SK-N-SH (cell line): ENCODE measurements at regions not wholly inside any gene's neighbourhood (a gene's known extent, or its start where the extent isn't known, plus 50 kb on each side); places are given as distances from the start of the nearest gene placed in this dataset.

Experiments used
- CTCF ChIA-PET: fragments of 300-600, 350-600 bp; formaldehyde crosslinking; extraction: SDS; loops from one replicate; lab custom pipeline; 2021; lab: Yijun Ruan, JAX
- POLR2A ChIA-PET: fragments of 350-600 bp; sonication (Branson Sonifier 250); formaldehyde crosslinking; extraction: SDS; loops from one replicate; lab custom pipeline; 2020; ENCODE audit warnings: antibody characterized with exemption, inconsistent platforms; lab: Yijun Ruan, JAX
- DNase-seq: peaks from one replicate; pipeline ENCODE4 v3.0.0; 2012
- H2AFZ ChIP-seq: fragments of 200-600 bp; sonication (generic); 2 replicates; pipeline ENCODE4 v1.8.1; 2016; ENCODE audit warnings: antibody characterized with exemption, mild to moderate bottlenecking, low read depth
- H3F3A ChIP-seq: fragments of 200-600 bp; sonication (generic); replicated peaks from 2 replicates; pipeline ENCODE3; 2016; ENCODE audit warnings: antibody characterized with exemption, mild to moderate bottlenecking; ENCODE audit not compliant: insufficient read depth
- H3K27ac ChIP-seq, 2 experiments: fragments of 200-500 bp in 1 of 2; fragments of 200-600 bp in 1 of 2; sonication (Bioruptor generic) in 1 of 2; sonication (generic), shearing (Covaris generic) in 1 of 2; 2 replicates each; pipeline versions ENCODE4 v1.5.1 to v1.6.1; 2014 to 2016; ENCODE audit warnings: low read depth in 2 of 2, inconsistent platforms in 1 of 2, low read length in 1 of 2, mild to moderate bottlenecking in 1 of 2, mixed read lengths in 1 of 2
- H3K27me3 ChIP-seq: fragments of 200-600 bp; sonication (generic), shearing (Covaris generic); 2 replicates; pipeline ENCODE4 v1.6.1; 2016; ENCODE audit warnings: mixed run types; ENCODE audit not compliant: insufficient read depth
- H3K36me3 ChIP-seq, 2 experiments: fragments of 200-500 bp in 1 of 2; fragments of 200-600 bp in 1 of 2; sonication (Bioruptor generic) in 1 of 2; sonication (generic) in 1 of 2; replicated peaks in 1 of 2; 2 replicates each; pipeline versions ENCODE3 to v1.5.1; 2014 to 2016; ENCODE audit warnings: low read length in 1 of 2, mild to moderate bottlenecking in 1 of 2; ENCODE audit not compliant: insufficient read depth in 2 of 2, control insufficient read depth in 1 of 2
- H3K4me1 ChIP-seq, 2 experiments: fragments of 200-500 bp in 1 of 2; fragments of 200-600 bp in 1 of 2; sonication (Bioruptor generic) in 1 of 2; sonication (generic), shearing (Covaris generic) in 1 of 2; 2 replicates each; pipeline versions ENCODE4 v1.5.1 to v1.6.1; 2014 to 2016; ENCODE audit warnings: low read depth in 1 of 2, low read length in 1 of 2, mixed run types in 1 of 2; ENCODE audit not compliant: insufficient read depth in 2 of 2, control insufficient read depth in 1 of 2
- H3K4me2 ChIP-seq: fragments of 200-600 bp; sonication (generic), shearing (Covaris generic); 2 replicates; pipeline ENCODE4 v1.6.1; 2017; ENCODE audit warnings: mixed run types
- H3K4me3 ChIP-seq, 2 experiments: fragments of 200-500 bp in 1 of 2; fragments of 200-600 bp in 1 of 2; sonication (Bioruptor generic) in 1 of 2; sonication (generic), shearing (Covaris generic) in 1 of 2; 2 replicates each; pipeline versions ENCODE4 v1.5.1 to v1.8.1; 2014 to 2016; ENCODE audit warnings: low read depth in 2 of 2, inconsistent platforms in 1 of 2, low read length in 1 of 2, mild to moderate bottlenecking in 1 of 2, mixed read lengths in 1 of 2, moderate library complexity in 1 of 2
- H3K79me2 ChIP-seq: fragments of 200-600 bp; sonication (generic); 2 replicates; pipeline ENCODE4 v1.8.1; 2017; ENCODE audit warnings: mild to moderate bottlenecking; ENCODE audit not compliant: insufficient read depth
- H3K9ac ChIP-seq: fragments of 200-600 bp; sonication (generic); 2 replicates; pipeline ENCODE4 v1.6.1; 2017; ENCODE audit warnings: mixed run types
- H3K9me2 ChIP-seq: fragments of 200-600 bp; sonication (generic); 2 replicates; pipeline ENCODE4 v1.6.1; 2017; ENCODE audit warnings: mixed run types
- H3K9me3 ChIP-seq: fragments of 200-600 bp; sonication (generic); 2 replicates; pipeline ENCODE4 v1.6.1; 2017; ENCODE audit warnings: mixed run types, mild to moderate bottlenecking, moderate library complexity
- H4K20me1 ChIP-seq: fragments of 200-600 bp; sonication (generic); 2 replicates; pipeline ENCODE4 v1.6.1; 2017; ENCODE audit warnings: mild to moderate bottlenecking, mixed run types; ENCODE audit not compliant: insufficient read depth
- CHD2 ChIP-seq: fragments of 150-350 bp; IDR thresholded peaks from 2 replicates; pipeline ENCODE4 v1.6.1; 2018; ENCODE audit warnings: low read length; ENCODE audit not compliant: partially characterized antibody
- ELF1 ChIP-seq: IDR thresholded peaks from 2 replicates; pipeline ENCODE4 v1.4.0; 2012
- EZH2phosphoT487 ChIP-seq: fragments of 200-600 bp; sonication (generic); IDR thresholded peaks from 2 replicates; pipeline ENCODE4 v1.6.1; 2017; ENCODE audit warnings: low read depth, mixed run types, mild to moderate bottlenecking, antibody characterized with exemption, moderate library complexity, borderline replicate concordance
- FOSL2 ChIP-seq: IDR thresholded peaks from 2 replicates; pipeline ENCODE4 v1.4.0; 2012; ENCODE audit warnings: low read depth, mild to moderate bottlenecking, moderate library complexity, borderline replicate concordance
- FOXM1 ChIP-seq: IDR thresholded peaks from 2 replicates; pipeline ENCODE4 v1.4.0; 2012; ENCODE audit warnings: low read depth, mild to moderate bottlenecking
- GABPA ChIP-seq: IDR thresholded peaks from 2 replicates; pipeline ENCODE4 v1.4.0; 2012; ENCODE audit warnings: low read depth, mild to moderate bottlenecking
- NFIC ChIP-seq: IDR thresholded peaks from 2 replicates; pipeline ENCODE4 v1.4.0; 2012; ENCODE audit warnings: borderline replicate concordance
- POLR2AphosphoS5 ChIP-seq: IDR thresholded peaks from 2 replicates; pipeline ENCODE4 v1.6.1; 2012; ENCODE audit warnings: low read depth, low read length
- RFX5 ChIP-seq: IDR thresholded peaks from 2 replicates; pipeline ENCODE4 v1.6.1; 2012; ENCODE audit warnings: mild to moderate bottlenecking, improper control_type of control experiment, low read length
- TAF1 ChIP-seq: IDR thresholded peaks from 2 replicates; pipeline ENCODE4 v1.6.1; 2012; ENCODE audit warnings: low read depth, mild to moderate bottlenecking, low read length, moderate library complexity, borderline replicate concordance
- TCF12 ChIP-seq: IDR thresholded peaks from 2 replicates; pipeline ENCODE4 v1.4.0; 2012
- TEAD4 ChIP-seq: IDR thresholded peaks from 2 replicates; pipeline ENCODE4 v1.4.0; 2012; ENCODE audit warnings: mild to moderate bottlenecking, borderline replicate concordance; ENCODE audit not compliant: insufficient read depth
- WGBS: methylation state at CpG from one replicate; pipeline ENCODE4 v1.1.6; 2017; ENCODE audit warnings: low lambda C conversion rate; 5-methylcytosine and 5-hydroxymethylcytosine counted together
- TF ChIP-seq, protein P1 (sequence below): IDR thresholded peaks from 2 replicates; pipeline ENCODE4 v1.4.0; 2012; ENCODE audit warnings: low read depth
- TF ChIP-seq, protein P2 (sequence below): fragments of 150-350 bp; IDR thresholded peaks from 2 replicates; pipeline ENCODE4 v1.6.1; 2016; ENCODE audit warnings: mild to moderate bottlenecking, low read depth, low read length
- TF ChIP-seq, protein P3 (sequence below): IDR thresholded peaks from 2 replicates; pipeline ENCODE4; 2012
- TF ChIP-seq, protein P4 (sequence below): IDR thresholded peaks from 2 replicates; pipeline ENCODE4 v1.6.1; 2012; ENCODE audit warnings: mild to moderate bottlenecking, low read depth, low read length, moderate library complexity

DNA sequence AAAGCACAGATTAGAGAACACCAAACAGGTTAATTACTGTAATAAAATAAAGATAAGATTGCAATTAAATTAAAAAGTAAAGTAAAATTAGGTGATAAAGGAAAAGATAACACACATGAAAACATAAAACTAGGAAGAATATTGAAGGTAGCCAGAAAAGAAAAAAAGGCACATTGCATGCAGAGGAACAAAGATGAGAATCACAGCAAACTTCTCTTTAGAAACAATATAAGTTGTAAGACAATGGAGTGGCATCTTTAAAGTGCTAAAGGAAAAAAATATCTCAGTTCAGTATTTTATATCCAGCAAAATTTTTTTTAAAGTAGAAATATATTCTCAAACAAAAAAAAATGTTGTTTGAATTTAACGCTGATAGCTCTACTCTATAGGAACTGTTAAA lies 366.0 kb downstream of the CPS1 start:
- CTCF ChIA-PET = no interaction called here
- H3F3A ChIP-seq = no peaks in the 10 kb centered on the region
- POLR2A ChIA-PET = no interaction called here
- no peaks in the 10 kb centered on the region for H3K27me3 ChIP-seq
- H3K4me2 ChIP-seq = no peak overlapping the region
- no peaks in the 10 kb centered on the region for H3K4me1 ChIP-seq
- no peaks in the 10 kb centered on the region for H3K9me2 ChIP-seq
- H3K9me3 ChIP-seq = no peaks in the 10 kb centered on the region
- no peak for DNase-seq
- H3K36me3 ChIP-seq = no peaks in the 10 kb centered on the region
- no peaks in the 10 kb centered on the region for H4K20me1 ChIP-seq
- no peak overlapping the region for H2AFZ ChIP-seq
- H3K9ac ChIP-seq = no peak overlapping the region
- no peak overlapping the region for H3K4me3 ChIP-seq
- TF ChIP-seq EZH2phosphoT487 (no peak), CHD2 (no peak), GABPA (no peak), NFIC (no peak), POLR2AphosphoS5 (no peak), FOXM1 (no peak), TEAD4 (no peak), RFX5 (no peak), FOSL2 (no peak), ELF1 (no peak), TCF12 (no peak), TAF1 (no peak)
- TF ChIP-seq, protein P1, sequence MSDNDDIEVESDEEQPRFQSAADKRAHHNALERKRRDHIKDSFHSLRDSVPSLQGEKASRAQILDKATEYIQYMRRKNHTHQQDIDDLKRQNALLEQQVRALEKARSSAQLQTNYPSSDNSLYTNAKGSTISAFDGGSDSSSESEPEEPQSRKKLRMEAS = no peak
- TF ChIP-seq, protein P2, sequence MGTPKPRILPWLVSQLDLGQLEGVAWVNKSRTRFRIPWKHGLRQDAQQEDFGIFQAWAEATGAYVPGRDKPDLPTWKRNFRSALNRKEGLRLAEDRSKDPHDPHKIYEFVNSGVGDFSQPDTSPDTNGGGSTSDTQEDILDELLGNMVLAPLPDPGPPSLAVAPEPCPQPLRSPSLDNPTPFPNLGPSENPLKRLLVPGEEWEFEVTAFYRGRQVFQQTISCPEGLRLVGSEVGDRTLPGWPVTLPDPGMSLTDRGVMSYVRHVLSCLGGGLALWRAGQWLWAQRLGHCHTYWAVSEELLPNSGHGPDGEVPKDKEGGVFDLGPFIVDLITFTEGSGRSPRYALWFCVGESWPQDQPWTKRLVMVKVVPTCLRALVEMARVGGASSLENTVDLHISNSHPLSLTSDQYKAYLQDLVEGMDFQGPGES = no peak
- TF ChIP-seq, protein P3, sequence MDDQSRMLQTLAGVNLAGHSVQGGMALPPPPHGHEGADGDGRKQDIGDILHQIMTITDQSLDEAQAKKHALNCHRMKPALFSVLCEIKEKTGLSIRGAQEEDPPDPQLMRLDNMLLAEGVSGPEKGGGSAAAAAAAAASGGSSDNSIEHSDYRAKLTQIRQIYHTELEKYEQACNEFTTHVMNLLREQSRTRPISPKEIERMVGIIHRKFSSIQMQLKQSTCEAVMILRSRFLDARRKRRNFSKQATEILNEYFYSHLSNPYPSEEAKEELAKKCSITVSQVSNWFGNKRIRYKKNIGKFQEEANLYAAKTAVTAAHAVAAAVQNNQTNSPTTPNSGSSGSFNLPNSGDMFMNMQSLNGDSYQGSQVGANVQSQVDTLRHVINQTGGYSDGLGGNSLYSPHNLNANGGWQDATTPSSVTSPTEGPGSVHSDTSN = no peak
- TF ChIP-seq, protein P4, sequence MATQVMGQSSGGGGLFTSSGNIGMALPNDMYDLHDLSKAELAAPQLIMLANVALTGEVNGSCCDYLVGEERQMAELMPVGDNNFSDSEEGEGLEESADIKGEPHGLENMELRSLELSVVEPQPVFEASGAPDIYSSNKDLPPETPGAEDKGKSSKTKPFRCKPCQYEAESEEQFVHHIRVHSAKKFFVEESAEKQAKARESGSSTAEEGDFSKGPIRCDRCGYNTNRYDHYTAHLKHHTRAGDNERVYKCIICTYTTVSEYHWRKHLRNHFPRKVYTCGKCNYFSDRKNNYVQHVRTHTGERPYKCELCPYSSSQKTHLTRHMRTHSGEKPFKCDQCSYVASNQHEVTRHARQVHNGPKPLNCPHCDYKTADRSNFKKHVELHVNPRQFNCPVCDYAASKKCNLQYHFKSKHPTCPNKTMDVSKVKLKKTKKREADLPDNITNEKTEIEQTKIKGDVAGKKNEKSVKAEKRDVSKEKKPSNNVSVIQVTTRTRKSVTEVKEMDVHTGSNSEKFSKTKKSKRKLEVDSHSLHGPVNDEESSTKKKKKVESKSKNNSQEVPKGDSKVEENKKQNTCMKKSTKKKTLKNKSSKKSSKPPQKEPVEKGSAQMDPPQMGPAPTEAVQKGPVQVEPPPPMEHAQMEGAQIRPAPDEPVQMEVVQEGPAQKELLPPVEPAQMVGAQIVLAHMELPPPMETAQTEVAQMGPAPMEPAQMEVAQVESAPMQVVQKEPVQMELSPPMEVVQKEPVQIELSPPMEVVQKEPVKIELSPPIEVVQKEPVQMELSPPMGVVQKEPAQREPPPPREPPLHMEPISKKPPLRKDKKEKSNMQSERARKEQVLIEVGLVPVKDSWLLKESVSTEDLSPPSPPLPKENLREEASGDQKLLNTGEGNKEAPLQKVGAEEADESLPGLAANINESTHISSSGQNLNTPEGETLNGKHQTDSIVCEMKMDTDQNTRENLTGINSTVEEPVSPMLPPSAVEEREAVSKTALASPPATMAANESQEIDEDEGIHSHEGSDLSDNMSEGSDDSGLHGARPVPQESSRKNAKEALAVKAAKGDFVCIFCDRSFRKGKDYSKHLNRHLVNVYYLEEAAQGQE = no peak
- no peak overlapping the region for H3K27ac ChIP-seq
- 80% methylated on average over 1 of the region's 1 CpG for WGBS
- no peaks in the 10 kb centered on the region for H3K79me2 ChIP-seq
